Muscle layer of colon (tissue), 2 donors: ENCODE measurements at regions not wholly inside any gene's neighbourhood (a gene's known extent, or its start where the extent isn't known, plus 50 kb on each side); places are given as distances from the start of the nearest gene placed in this dataset.

ENCODE experiments used
- H3K27ac ChIP-seq: one replicate; pipeline ENCODE4 v1.7.0; 2013; ENCODE audit warnings: low read depth, mild to moderate bottlenecking, low read length, moderate library complexity
- H3K27me3 ChIP-seq, 2 donors: one replicate each; pipeline ENCODE4 v1.7.0; 2013; ENCODE audit warnings: low read length in 2 of 2, mild to moderate bottlenecking in 2 of 2; ENCODE audit not compliant: insufficient read depth in 2 of 2, control insufficient read depth in 1 of 2
- H3K36me3 ChIP-seq: one replicate; pipeline ENCODE4 v1.7.0; 2013; ENCODE audit warnings: mild to moderate bottlenecking, low read length; ENCODE audit not compliant: insufficient read depth
- H3K4me1 ChIP-seq: one replicate; pipeline ENCODE4 v1.7.0; 2013; ENCODE audit warnings: mild to moderate bottlenecking, low read length; ENCODE audit not compliant: insufficient read depth
- H3K4me3 ChIP-seq, 2 donors: one replicate each; pipeline ENCODE4 v1.7.0; 2013; ENCODE audit warnings: low read length in 2 of 2, low read depth in 1 of 2, mild to moderate bottlenecking in 1 of 2, moderate library complexity in 1 of 2
- H3K9ac ChIP-seq: one replicate; pipeline ENCODE4 v1.7.0; 2013; ENCODE audit warnings: low read length
- H3K9me3 ChIP-seq: one replicate; pipeline ENCODE4 v1.7.0; 2013; ENCODE audit warnings: mild to moderate bottlenecking, low read length
- donor health status: abdominal sarcoma.
- donor health status: Adenocarcinoma of cecum.

GRCh38 chr2:20524412-20525040, 77.7 kb downstream of the RHOB start:
- Histone ChIP-seq H3K27me3 (no peaks in the 10 kb centered on the region), H3K4me3 (no peak overlapping the region), H3K9ac (no peak overlapping the region), H3K9me3 (no peaks in the 10 kb centered on the region), H3K27ac (no peak overlapping the region), H3K36me3 (no peaks in the 10 kb centered on the region), H3K4me1 (peaks cover 11% of the 10 kb centered on the region)

- Histone ChIP-seq H3K4me3 (no peak overlapping the region), H3K9ac (no peak overlapping the region), H3K27ac (no peak overlapping the region), H3K9me3 (no peaks in the 10 kb centered on the region), H3K4me1 (peaks cover 11% of the 10 kb centered on the region), H3K27me3 (no peaks in the 10 kb centered on the region), H3K36me3 (no peaks in the 10 kb centered on the region)
Measured at GRCh38 chr2:20525041-20526035, 78.5 kb downstream of the RHOB start.

GRCh38 chr2:20526160-20526559, 79.3 kb downstream of the RHOB start:
- Histone ChIP-seq H3K9me3 (no peaks in the 10 kb centered on the region), H3K4me1 (peaks cover 11% of the 10 kb centered on the region), H3K27ac (no peak overlapping the region), H3K36me3 (no peaks in the 10 kb centered on the region), H3K4me3 (no peak overlapping the region), H3K9ac (no peak overlapping the region), H3K27me3 (no peaks in the 10 kb centered on the region)

- Histone ChIP-seq H3K27me3 (no peaks in the 10 kb centered on the region), H3K4me1 (peaks cover 11% of the 10 kb centered on the region), H3K9me3 (no peaks in the 10 kb centered on the region), H3K9ac (no peak overlapping the region), H3K27ac (no peak overlapping the region), H3K36me3 (no peaks in the 10 kb centered on the region), H3K4me3 (no peak overlapping the region)
Measured at GRCh38 chr2:20526708-20527107, 79.8 kb downstream of the RHOB start.

DNA sequence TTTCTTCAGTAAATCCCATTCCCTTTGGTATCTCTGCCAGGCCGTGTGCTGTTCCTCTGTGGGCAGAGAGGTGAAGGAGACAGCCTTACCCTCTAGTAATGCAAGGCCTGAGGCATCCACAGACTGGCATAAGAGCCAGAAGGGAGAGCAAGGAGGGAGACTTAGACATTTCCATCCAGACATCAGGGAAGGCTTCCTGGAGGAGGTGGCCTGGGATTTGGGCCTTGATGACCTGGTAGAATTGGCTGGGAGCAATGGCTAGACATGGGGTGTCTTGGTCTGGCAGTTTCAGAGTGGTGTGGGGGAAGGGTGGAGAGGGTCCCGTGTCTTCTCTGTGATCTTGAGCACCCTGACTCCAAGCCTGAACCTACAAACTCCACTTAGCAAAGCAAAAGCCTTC, 81.8 kb downstream of the RHOB start:
- Histone ChIP-seq H3K9me3 (no peaks in the 10 kb centered on the region), H3K36me3 (no peaks in the 10 kb centered on the region), H3K9ac (no peak overlapping the region), H3K4me1 (peaks cover 11% of the 10 kb centered on the region), H3K4me3 (no peak overlapping the region), H3K27me3 (peaks cover 0 to 4% of the 10 kb centered on the region in 2 donors), H3K27ac (no peak overlapping the region)

GRCh38 chr2:20530520-20530919, 83.6 kb downstream of the RHOB start:
- Histone ChIP-seq H3K9me3 (no peaks in the 10 kb centered on the region), H3K27me3 (peaks cover 0 to 4% of the 10 kb centered on the region in 2 donors), H3K4me3 (no peak overlapping the region), H3K27ac (no peak overlapping the region), H3K9ac (no peak overlapping the region), H3K36me3 (no peaks in the 10 kb centered on the region), H3K4me1 (peaks cover 5% of the 10 kb centered on the region)

- peaks cover 4% of the 10 kb centered on the region for H3K4me1 ChIP-seq
- no peaks in the 10 kb centered on the region for H3K9me3 ChIP-seq
- H3K4me3 ChIP-seq: no peak overlapping the region
- H3K36me3 ChIP-seq: no peaks in the 10 kb centered on the region
- peaks cover 0 to 4% of the 10 kb centered on the region in 2 donors for H3K27me3 ChIP-seq
- no peak overlapping the region for H3K27ac ChIP-seq
- H3K9ac ChIP-seq: no peak overlapping the region
Measured at GRCh38 chr2:20531633-20532262, 84.9 kb downstream of the RHOB start.

DNA sequence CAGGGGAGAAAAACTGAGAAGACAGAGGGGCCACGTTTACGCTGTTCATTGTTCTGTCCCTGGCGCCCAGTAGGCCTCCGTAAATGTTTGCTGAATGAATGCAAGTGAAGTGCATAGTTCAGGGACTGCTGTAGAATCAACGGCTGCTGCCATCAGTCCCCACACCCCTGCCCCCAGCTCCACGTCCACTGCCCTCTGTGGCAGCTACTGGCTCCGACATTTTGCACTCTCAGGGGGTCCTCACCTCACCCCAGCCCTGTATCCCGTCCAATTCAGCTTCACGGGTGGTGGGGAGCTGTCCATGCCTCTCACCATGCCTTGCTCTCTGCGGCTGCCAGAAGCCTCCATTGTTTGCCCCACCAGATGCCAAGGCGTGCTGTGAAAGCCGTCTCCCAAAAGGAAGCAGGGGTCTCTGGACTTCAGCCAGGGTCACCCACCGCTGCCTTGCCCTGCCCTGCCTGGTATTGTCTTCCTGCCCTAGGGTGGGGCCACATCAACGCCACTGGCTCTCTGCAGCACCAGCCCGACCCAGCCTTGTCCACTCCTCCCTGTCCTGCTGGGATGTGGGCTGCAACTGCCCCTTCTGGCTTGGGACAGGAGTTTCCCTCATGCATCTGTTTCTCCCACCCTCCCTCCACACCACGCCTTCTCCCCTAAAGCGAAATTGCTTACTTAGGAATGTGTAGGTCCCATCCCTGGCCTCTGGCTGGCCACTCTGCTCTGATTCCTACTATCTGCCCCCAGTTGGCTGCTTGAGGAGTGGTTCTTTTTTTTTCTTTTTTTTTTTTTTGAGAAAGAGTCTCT, 86.0 kb downstream of the RHOB start:
- no peak overlapping the region for H3K9ac ChIP-seq
- peaks cover 0 to 4% of the 10 kb centered on the region in 2 donors for H3K27me3 ChIP-seq
- H3K27ac ChIP-seq: no peak overlapping the region
- no peaks in the 10 kb centered on the region for H3K4me1 ChIP-seq
- H3K36me3 ChIP-seq: no peaks in the 10 kb centered on the region
- no peak overlapping the region for H3K4me3 ChIP-seq
- H3K9me3 ChIP-seq: no peaks in the 10 kb centered on the region

GRCh38 chr2:20533993-20534622, 87.2 kb downstream of the RHOB start:
- Histone ChIP-seq H3K9me3 (no peaks in the 10 kb centered on the region), H3K9ac (no peak overlapping the region), H3K36me3 (no peaks in the 10 kb centered on the region), H3K27me3 (peaks cover 0 to 4% of the 10 kb centered on the region in 2 donors), H3K4me3 (no peak overlapping the region), H3K27ac (no peak overlapping the region), H3K4me1 (no peaks in the 10 kb centered on the region)

GRCh38 chr2:20534913-20535801, 88.3 kb downstream of the RHOB start:
- H3K9me3 ChIP-seq: no peaks in the 10 kb centered on the region
- H3K27ac ChIP-seq: no peak overlapping the region
- no peak overlapping the region for H3K4me3 ChIP-seq
- no peak overlapping the region for H3K9ac ChIP-seq
- H3K4me1 ChIP-seq: no peaks in the 10 kb centered on the region
- H3K36me3 ChIP-seq: no peaks in the 10 kb centered on the region
- H3K27me3 ChIP-seq: peaks cover 0 to 4% of the 10 kb centered on the region in 2 donors
